HUES48 (cell line): ENCODE measurements at regions not wholly inside any gene's neighbourhood (a gene's known extent, or its start where the extent isn't known, plus 50 kb on each side); places are given as distances from the start of the nearest gene placed in this dataset.
A peak's percentile ranks its signal among the peaks of the same experiment; 100 is the strongest.

Source experiments
- H3K27ac ChIP-seq: one replicate; pipeline ENCODE4 v1.7.0; 2013; ENCODE audit warnings: low read depth, low read length, inconsistent platforms
- H3K27me3 ChIP-seq: 2 replicates; pipeline ENCODE4 v1.6.1; 2013; ENCODE audit warnings: mild to moderate bottlenecking, low read length; ENCODE audit not compliant: control insufficient read depth, insufficient read depth
- H3K36me3 ChIP-seq: 2 replicates; pipeline ENCODE4 v1.6.1; 2013; ENCODE audit warnings: low read length; ENCODE audit not compliant: control insufficient read depth, insufficient read depth
- H3K4me1 ChIP-seq: 2 replicates; pipeline ENCODE4 v1.6.1; 2013; ENCODE audit warnings: mild to moderate bottlenecking, low read length; ENCODE audit not compliant: control insufficient read depth, insufficient read depth
- H3K4me3 ChIP-seq: 2 replicates; pipeline ENCODE4 v1.5.1; 2013; ENCODE audit warnings: mild to moderate bottlenecking, low read depth, low read length
- H3K9ac ChIP-seq: 2 replicates; pipeline ENCODE4 v1.6.1; 2013; ENCODE audit warnings: mild to moderate bottlenecking, low read depth, low read length, moderate library complexity
- H3K9me3 ChIP-seq: 2 replicates; pipeline ENCODE4 v1.6.1; 2013; ENCODE audit warnings: low read length; ENCODE audit not compliant: control insufficient read depth, insufficient read depth

DNA sequence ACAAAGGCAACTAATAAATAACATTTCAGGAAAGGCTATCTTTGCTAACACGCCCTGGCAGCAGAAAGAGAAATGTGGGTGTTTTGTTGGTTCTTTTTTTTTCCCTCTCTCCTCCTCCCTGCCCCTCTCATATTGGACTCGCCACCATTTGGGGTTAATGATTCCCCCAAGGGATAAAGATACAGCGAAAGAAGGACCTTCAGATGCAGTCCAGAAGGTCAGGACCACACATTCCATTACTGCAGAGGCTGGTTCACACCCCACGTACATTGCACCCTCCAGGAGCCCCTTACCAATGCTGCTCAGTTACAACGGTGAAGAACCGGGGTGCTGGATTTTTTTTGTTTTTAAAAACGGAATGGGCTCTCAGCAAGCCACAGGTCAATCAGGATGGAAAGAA is 156.9 kb upstream of the TIAM1 start:
- Histone ChIP-seq H3K9ac (no peak overlapping the region), H3K27me3 (no peaks in the 10 kb centered on the region), H3K9me3 (no peaks in the 10 kb centered on the region), H3K4me1 (0 out of 2 replicates have a peak, but pooled peaks cover 4% of the 10 kb centered on the region), H3K27ac (no peak overlapping the region), H3K4me3 (no peak overlapping the region), H3K36me3 (no peaks in the 10 kb centered on the region)

DNA sequence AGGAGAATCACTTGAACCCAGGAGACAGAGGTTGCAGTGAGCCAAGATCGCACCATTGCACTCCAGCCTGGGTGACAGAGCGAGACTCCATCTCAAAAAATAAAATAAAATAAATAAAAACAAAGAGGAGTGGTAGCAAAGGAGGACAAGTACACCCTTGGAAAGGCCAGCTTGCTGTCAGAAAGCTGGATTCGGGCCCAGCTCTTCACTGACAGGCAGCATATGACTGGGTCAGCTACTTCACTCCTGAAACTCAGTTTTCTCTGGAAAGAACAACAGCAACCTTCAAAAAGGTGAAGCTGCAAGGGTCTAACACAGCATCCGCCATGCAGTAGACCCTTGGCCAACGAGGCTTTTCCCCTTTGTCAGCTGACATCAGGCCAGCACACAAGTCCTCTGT is 156.0 kb upstream of the TIAM1 start:
- no peak overlapping the region for H3K4me3 ChIP-seq
- no peaks in the 10 kb centered on the region for H3K36me3 ChIP-seq
- no peaks in the 10 kb centered on the region for H3K9me3 ChIP-seq
- 0 out of 2 replicates have a peak, but pooled peaks cover 3% of the 10 kb centered on the region for H3K4me1 ChIP-seq
- no peak overlapping the region for H3K27ac ChIP-seq
- H3K27me3 ChIP-seq = no peaks in the 10 kb centered on the region
- no peak overlapping the region for H3K9ac ChIP-seq

DNA sequence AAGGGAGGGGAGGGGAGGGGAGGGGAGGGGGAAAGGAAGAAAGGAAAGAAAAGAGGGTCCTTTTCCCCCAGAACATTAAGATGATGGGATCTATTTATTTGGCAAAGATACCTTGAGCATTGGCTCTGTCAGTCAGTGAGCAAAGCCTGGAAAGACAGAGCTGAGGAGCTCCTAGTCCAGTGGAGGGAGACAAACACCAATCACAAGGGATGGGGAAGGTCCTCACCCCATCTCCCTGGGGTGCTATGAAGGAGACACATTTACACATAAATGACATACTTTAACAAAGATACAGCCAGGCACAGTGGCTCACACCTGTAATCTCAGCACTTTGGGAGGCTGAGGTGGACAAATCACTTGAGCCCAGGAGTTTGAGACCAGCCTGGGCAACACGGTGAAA is 154.9 kb upstream of the TIAM1 start:
- Histone ChIP-seq H3K9me3 (no peaks in the 10 kb centered on the region), H3K36me3 (no peaks in the 10 kb centered on the region), H3K27ac (no peak overlapping the region), H3K9ac (no peak overlapping the region), H3K27me3 (no peaks in the 10 kb centered on the region), H3K4me3 (no peak overlapping the region), H3K4me1 (0 out of 2 replicates have a peak, but pooled peaks cover 3% of the 10 kb centered on the region)

DNA sequence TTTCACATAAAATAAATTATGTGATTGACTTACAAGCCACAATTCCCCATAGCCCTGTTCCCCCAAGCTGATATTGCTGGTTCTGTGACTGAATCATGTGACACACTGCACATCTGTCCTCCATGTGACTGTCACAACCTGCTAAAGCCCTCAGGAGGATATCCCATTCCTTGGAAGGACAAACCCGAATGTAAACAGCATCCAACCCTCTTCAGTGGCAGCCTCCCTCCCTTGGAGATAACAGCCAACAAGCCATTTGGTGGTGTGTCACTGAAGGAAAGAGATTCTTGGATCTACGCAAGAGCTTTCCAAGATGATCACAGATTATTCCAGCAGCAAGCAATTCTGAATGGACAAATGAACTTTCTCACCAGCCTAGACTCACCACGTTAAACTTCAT is 153.9 kb upstream of the TIAM1 start:
- Histone ChIP-seq H3K27ac (no peak overlapping the region), H3K4me3 (no peak overlapping the region), H3K4me1 (0 out of 2 replicates have a peak, but pooled peaks cover 3% of the 10 kb centered on the region), H3K27me3 (no peaks in the 10 kb centered on the region), H3K36me3 (no peaks in the 10 kb centered on the region), H3K9ac (no peak overlapping the region), H3K9me3 (no peaks in the 10 kb centered on the region)

DNA sequence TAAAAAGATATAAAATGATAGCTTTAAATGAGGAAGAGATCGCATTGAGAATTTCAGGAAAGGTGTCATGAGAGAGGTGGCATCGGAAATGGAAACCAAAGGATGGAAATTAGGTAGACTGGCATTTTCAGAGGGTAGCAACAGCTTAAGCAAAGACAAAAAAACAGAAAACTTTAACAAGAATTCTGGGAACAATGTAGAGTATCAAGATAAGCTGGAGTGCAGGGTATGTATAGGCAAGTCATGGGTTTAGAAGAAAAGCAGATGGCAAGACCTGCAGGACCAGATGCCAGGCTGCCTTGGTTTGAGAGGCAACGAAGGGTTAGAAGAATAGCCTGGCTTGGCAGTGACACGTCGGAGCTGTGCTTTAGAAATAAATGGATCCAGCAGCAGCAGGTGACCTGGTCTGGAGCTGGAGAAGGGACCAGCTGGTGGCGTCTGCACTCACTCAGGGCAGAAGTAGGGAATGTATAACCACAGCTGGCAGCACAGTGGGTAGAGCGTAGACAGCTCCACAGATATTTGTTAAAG is 149.4 kb upstream of the TIAM1 start:
- no peaks in the 10 kb centered on the region for H3K27me3 ChIP-seq
- H3K4me3 ChIP-seq = no peak overlapping the region
- no peaks in the 10 kb centered on the region for H3K4me1 ChIP-seq
- H3K9ac ChIP-seq = no peak overlapping the region
- H3K36me3 ChIP-seq = no peaks in the 10 kb centered on the region
- no peak overlapping the region for H3K27ac ChIP-seq
- H3K9me3 ChIP-seq = no peaks in the 10 kb centered on the region

DNA sequence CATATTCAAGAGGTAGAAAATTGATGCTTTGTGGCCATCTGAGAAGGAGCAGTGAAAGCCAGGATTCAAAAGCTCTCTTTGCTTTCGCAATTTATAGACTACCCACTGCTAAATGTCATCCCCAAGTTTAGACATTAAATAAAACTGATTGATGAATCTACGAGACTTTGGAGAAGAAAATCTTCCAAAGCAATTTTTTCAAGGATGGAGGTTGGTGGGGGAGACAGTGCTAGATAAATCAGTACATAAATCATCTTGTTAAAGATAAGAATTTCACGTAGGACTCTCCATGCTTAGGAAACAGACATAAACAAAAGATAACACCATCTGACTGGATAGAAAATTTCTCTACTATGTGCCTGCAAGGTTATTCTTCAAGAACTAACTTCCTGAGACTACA is 147.6 kb upstream of the TIAM1 start:
- no peaks in the 10 kb centered on the region for H3K27me3 ChIP-seq
- H3K27ac ChIP-seq = no peak overlapping the region
- no peak overlapping the region for H3K9ac ChIP-seq

DNA sequence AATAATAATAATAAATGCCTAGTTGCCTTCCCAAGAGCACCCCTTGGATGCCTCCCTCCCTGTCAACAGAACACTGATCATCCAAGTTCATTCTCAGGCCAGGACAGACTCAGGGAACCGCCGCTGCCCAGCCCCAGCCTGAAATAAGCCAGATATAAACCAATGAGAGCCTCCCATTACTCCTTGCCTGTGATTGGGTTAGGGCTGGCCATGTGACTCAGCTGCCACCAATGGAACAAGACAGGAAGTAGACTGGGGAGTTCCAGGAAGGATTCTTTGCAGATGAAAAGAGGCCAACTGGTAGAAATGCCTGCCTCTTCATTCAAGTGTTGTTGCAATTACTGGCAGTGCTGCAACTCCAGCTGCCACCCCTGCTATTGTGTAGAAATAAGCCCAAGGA is 146.4 kb upstream of the TIAM1 start:
- Histone ChIP-seq H3K4me3 (no peak overlapping the region), H3K9ac (no peak overlapping the region), H3K27ac (no peak overlapping the region), H3K9me3 (peaks cover under 1% of the 10 kb centered on the region; the same call in 1 of the 2 replicates), H3K4me1 (no peaks in the 10 kb centered on the region), H3K36me3 (no peaks in the 10 kb centered on the region), H3K27me3 (no peaks in the 10 kb centered on the region)

More for the DNA sequence above, 147.6 kb upstream of the TIAM1 start:
- H3K9me3 ChIP-seq = no peaks in the 10 kb centered on the region
- no peak overlapping the region for H3K4me3 ChIP-seq
- H3K36me3 ChIP-seq = no peaks in the 10 kb centered on the region
- no peaks in the 10 kb centered on the region for H3K4me1 ChIP-seq

DNA sequence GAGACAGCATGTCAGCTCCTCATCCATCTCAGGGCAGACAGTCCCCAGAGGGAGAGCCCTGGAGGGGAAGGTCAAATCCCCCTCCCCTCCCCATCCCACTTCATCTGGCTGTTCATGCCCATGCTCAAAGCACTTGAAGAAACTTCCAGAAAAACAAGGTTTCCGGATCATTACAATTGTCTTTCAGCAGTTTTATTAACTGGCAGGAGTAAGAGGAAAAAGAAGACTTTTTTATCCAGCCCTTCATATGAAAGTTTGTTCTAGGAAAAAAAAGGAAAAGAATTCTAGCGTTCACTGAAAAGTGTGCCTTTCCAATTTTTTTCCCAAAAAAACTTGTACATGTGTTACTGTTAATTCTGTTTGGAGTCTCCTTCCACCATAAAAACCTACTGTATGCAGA is 145.7 kb upstream of the TIAM1 start:
- H3K4me1 ChIP-seq = no peaks in the 10 kb centered on the region
- H3K27me3 ChIP-seq = no peaks in the 10 kb centered on the region

DNA sequence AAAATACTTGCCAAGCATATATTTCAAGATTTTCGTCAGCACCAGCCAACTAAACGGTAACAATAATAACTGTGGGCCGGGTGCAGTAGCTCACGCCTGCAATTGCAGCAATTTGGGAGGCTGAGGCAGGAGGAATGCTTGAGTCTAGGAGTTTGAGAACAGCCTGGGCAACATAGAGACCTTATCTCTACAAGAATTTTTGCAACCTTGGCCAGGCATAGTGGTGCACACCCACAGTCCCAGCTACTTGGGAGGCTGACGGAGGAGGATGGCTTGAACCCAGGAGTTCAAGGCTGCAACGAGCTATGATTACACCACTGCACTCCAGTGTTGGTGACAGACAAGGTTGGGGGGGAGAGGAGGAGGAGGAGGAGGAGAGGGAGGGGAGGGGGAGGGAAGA is 145.0 kb upstream of the TIAM1 start:
- peaks cover 5% of the 10 kb centered on the region; the same call in 1 of the 2 replicates for H3K9me3 ChIP-seq
- no peaks in the 10 kb centered on the region for H3K27me3 ChIP-seq
- no peak overlapping the region for H3K27ac ChIP-seq
- H3K9ac ChIP-seq = no peak overlapping the region
- H3K4me3 ChIP-seq = no peak overlapping the region
- peaks cover 3% of the 10 kb centered on the region; the same call in 1 of the 2 replicates for H3K4me1 ChIP-seq
- no peaks in the 10 kb centered on the region for H3K36me3 ChIP-seq

More for the DNA sequence above, 145.7 kb upstream of the TIAM1 start:
- Histone ChIP-seq H3K4me3 (no peak overlapping the region), H3K9ac (no peak overlapping the region), H3K36me3 (no peaks in the 10 kb centered on the region), H3K27ac (no peak overlapping the region), H3K9me3 (peaks cover 5% of the 10 kb centered on the region; the same call in 1 of the 2 replicates)

DNA sequence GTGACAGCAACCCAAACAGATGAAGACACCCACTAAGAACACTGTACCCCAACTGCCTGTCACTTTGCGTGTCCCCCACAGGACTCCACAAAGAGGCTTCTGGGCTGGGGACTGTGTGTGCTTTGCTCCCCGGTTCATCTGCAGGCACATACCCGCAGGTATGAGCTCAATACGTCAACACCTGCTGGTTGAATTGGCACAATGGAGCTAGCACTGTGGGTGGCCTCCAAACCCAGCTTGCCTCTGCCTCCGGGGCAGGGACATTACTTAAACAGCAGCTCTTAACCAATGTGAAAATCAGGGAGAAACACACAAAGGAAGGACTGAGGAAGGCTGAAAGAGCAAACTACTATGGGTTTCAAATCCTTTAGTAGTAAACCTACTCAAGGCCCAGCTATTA is 140.2 kb upstream of the TIAM1 start:
- Histone ChIP-seq H3K27me3 (no peaks in the 10 kb centered on the region), H3K36me3 (no peaks in the 10 kb centered on the region), H3K27ac (peak overlapping the region; percentile 79), H3K9ac (no peak overlapping the region), H3K4me3 (no peak overlapping the region), H3K9me3 (peaks cover 5% of the 10 kb centered on the region; the same call in 1 of the 2 replicates), H3K4me1 (peaks cover 7% of the 10 kb centered on the region; the same call in 1 of the 2 replicates)

DNA sequence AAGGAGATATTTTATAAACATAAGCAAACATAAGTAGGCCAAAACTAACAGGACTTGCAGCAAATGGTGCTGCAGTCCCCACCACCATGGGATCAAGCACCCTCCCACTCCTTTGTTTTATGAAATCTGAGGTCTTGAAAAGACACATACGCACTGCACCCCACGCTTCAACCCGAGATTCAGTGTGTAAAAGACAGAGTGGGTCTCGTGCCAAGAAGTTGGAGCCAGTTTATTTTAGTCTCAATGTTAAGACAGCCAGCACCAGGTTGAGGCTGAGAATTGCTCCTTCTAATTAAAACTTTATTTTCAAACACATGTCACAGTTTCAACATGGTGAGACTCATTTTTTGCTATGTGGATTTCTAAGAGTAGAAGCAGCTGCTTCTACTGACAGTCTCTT is 139.1 kb upstream of the TIAM1 start:
- Histone ChIP-seq H3K9ac (no peak overlapping the region), H3K27ac (no peak overlapping the region), H3K27me3 (no peaks in the 10 kb centered on the region), H3K4me1 (peaks cover 7% of the 10 kb centered on the region; the same call in 1 of the 2 replicates), H3K9me3 (peaks cover 5% of the 10 kb centered on the region; the same call in 1 of the 2 replicates), H3K36me3 (no peaks in the 10 kb centered on the region), H3K4me3 (no peak overlapping the region)
